Endothelial cell of umbilical vein (primary cell): ENCODE measurements at regions not wholly inside any gene's neighbourhood (a gene's known extent, or its start where the extent isn't known, plus 50 kb on each side); places are given as distances from the start of the nearest gene placed in this dataset.

Experiments
- BruUV-seq: library from RNA; stranded (reverse); fragments of 400-500 nt; replicated peaks from 2 replicates; lab custom pipeline; 2021; lab: Mats Ljungman, UMichigan
- CTCF ChIA-PET: fragments of 300-600, 350-600 bp; sonication (Branson Sonifier 250); formaldehyde crosslinking; loops from one replicate; lab custom pipeline; 2021; ENCODE audit warnings: antibody characterized with exemption, inconsistent platforms; lab: Charles Lee
- POLR2A ChIA-PET: fragments of 300-600, 350-600 bp; sonication (Branson Sonifier 250); formaldehyde crosslinking; loops from one replicate; lab custom pipeline; 2021; ENCODE audit warnings: antibody characterized with exemption, inconsistent platforms; lab: Charles Lee
- DNase-seq: peaks from one replicate; pipeline ENCODE4 v3.0.0-alpha.2; 2011; ENCODE audit warnings: low read depth, low spot score
- FAIRE-seq: peaks from 2 replicates; lab custom pipeline; 2011; peaks lifted over from hg19 to GRCh38; lab: Jason Lieb, UNC
- H2AFZ ChIP-seq: 2 replicates; pipeline ENCODE4 v1.6.0; 2012; ENCODE audit warnings: low read depth, low read length, control low read depth, inconsistent platforms
- H3K27ac ChIP-seq: 2 replicates; pipeline ENCODE4 v1.5.1; 2011; ENCODE audit warnings: low read depth, mild to moderate bottlenecking, control low read depth, low read length, moderate library complexity; ENCODE audit not compliant: insufficient read depth
- H3K27me3 ChIP-seq, 2 experiments: 2 replicates each; pipeline versions ENCODE4 v1.6.0 to v1.6.1; 2011; ENCODE audit warnings: low read length in 2 of 2, mixed read lengths in 1 of 2; ENCODE audit not compliant: control insufficient read depth in 2 of 2, insufficient read depth in 2 of 2
- H3K36me3 ChIP-seq, 2 experiments: 2 replicates in 1 of 2; 3 replicates in 1 of 2; pipeline ENCODE4 v1.5.1; 2011; ENCODE audit warnings: low read length in 2 of 2, mild to moderate bottlenecking in 1 of 2, moderate library complexity in 1 of 2; ENCODE audit not compliant: control insufficient read depth in 2 of 2, insufficient read depth in 2 of 2; ENCODE audit errors: extremely low read depth in 1 of 2
- H3K4me1 ChIP-seq: 3 replicates; pipeline ENCODE4 v1.5.1; 2011; ENCODE audit warnings: mild to moderate bottlenecking, low read length; ENCODE audit not compliant: control insufficient read depth, insufficient read depth; ENCODE audit errors: extremely low read depth
- H3K4me2 ChIP-seq: 2 replicates; pipeline ENCODE4 v1.6.1; 2011; ENCODE audit warnings: low read length, control low read depth, mixed read lengths; ENCODE audit not compliant: insufficient read depth
- H3K4me3 ChIP-seq, 3 experiments: fragments of 200-600 bp in 1 of 3; sonication (generic), shearing (Covaris generic) in 1 of 3; replicated peaks in 1 of 3; 2 replicates each; pipeline ENCODE4 v1.5.1; 2011 to 2016; ENCODE audit warnings: control low read depth in 3 of 3, low read length in 3 of 3, mild to moderate bottlenecking in 2 of 3, inconsistent platforms in 1 of 3, low read depth in 1 of 3, moderate library complexity in 1 of 3; ENCODE audit not compliant: insufficient read depth in 1 of 3
- H3K79me2 ChIP-seq: 2 replicates; pipeline ENCODE4 v1.6.0; 2012; ENCODE audit warnings: low read length, inconsistent platforms; ENCODE audit not compliant: control insufficient read depth, insufficient read depth
- H3K9ac ChIP-seq: replicated peaks from 2 replicates; pipeline ENCODE3; 2011; ENCODE audit warnings: low read length, control low read depth; ENCODE audit not compliant: insufficient read depth; ENCODE audit errors: extremely low read depth
- H3K9me1 ChIP-seq: replicated peaks from 3 replicates; pipeline ENCODE4 v1.6.0; 2011; ENCODE audit warnings: mild to moderate bottlenecking, low read length; ENCODE audit not compliant: control insufficient read depth, insufficient read depth; ENCODE audit errors: extremely low read depth
- H3K9me3 ChIP-seq: replicated peaks from 2 replicates; pipeline ENCODE4 v1.5.1; 2012; ENCODE audit warnings: low read length, inconsistent platforms; ENCODE audit not compliant: control insufficient read depth, insufficient read depth
- H4K20me1 ChIP-seq: replicated peaks from 2 replicates; pipeline ENCODE3; 2011; ENCODE audit warnings: mild to moderate bottlenecking, low read length; ENCODE audit not compliant: control insufficient read depth, insufficient read depth; ENCODE audit errors: extremely low read depth
- CTCF ChIP-seq, 2 donors: IDR thresholded peaks; 1 replicate in 1 of 2; 2 replicates in 1 of 2; pipeline ENCODE4 v1.5.1; 2011; ENCODE audit warnings: low read length in 2 of 2, mild to moderate bottlenecking in 2 of 2, moderate library complexity in 2 of 2, control low read depth in 1 of 2, inconsistent platforms in 1 of 2, low read depth in 1 of 2; ENCODE audit not compliant: insufficient read depth in 1 of 2; ENCODE audit errors: extremely low read depth in 1 of 2
- EZH2 ChIP-seq: IDR thresholded peaks from 2 replicates; pipeline ENCODE4 v1.6.1; 2012; ENCODE audit warnings: borderline replicate concordance, low read depth, mild to moderate bottlenecking, moderate library complexity, low read length, inconsistent platforms; ENCODE audit not compliant: severe bottlenecking
- FOS ChIP-seq: IDR thresholded peaks from 2 replicates; pipeline ENCODE4 v1.6.1; 2011; ENCODE audit warnings: mild to moderate bottlenecking, low read length, moderate library complexity, borderline replicate concordance; ENCODE audit not compliant: insufficient read depth
- JUN ChIP-seq: IDR thresholded peaks from 2 replicates; pipeline ENCODE4 v1.6.1; 2011; ENCODE audit warnings: borderline replicate concordance, low read depth; ENCODE audit not compliant: insufficient read length, insufficient read depth
- POLR2A ChIP-seq: IDR thresholded peaks from 2 replicates; pipeline ENCODE4 v1.6.1; 2012; ENCODE audit warnings: low read depth, mild to moderate bottlenecking, control low read depth, low read length
- POLR2AphosphoS5 ChIP-seq: IDR thresholded peaks from 2 replicates; pipeline ENCODE4 v1.6.1; 2012; ENCODE audit warnings: low read depth, mild to moderate bottlenecking, control low read depth, low read length, moderate library complexity; ENCODE audit not compliant: insufficient read depth
- dilution Hi-C: fragments of 300-500 bp; cut with MboI; formaldehyde crosslinking; loops from one replicate; pipeline ENCODE4 v1.15.0; 2019; ENCODE audit warnings: low sequenced_read_pairs; ENCODE audit not compliant: extremely low pct_ligation_motif_present
- intact Hi-C: fragments of 100-400 bp; cut with micrococcal nuclease; formaldehyde crosslinking; loops from one replicate; pipeline ENCODE4 v1.10.0; 2022
- TF ChIP-seq, protein P1 (sequence below): IDR thresholded peaks from 2 replicates; pipeline ENCODE4 v1.6.1; 2011; ENCODE audit not compliant: insufficient read depth, insufficient read length

DNA sequence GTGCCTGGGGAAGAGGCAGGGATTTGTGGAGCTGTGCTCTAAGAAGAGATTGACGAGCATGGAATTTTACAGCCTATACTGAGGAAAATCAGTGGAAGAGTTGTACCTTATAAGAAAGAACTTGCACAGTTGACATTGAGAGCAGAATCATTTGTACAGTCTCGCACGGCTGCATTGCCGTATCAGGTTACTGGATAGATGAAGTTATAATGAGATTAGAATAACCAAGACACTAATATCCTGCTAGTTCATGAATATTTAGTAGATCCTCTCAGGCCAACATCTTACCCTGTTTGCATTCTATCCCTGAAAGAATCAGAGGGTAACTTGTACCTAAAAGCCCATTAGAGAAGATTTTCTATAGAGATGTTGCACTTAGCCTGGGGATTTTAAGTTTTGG lies 447.1 kb downstream of the PREX1 start:
- BruUV-seq, result no TSS peak

More for the DNA sequence above, 447.1 kb downstream of the PREX1 start:
- no peak overlapping the region for H3K9ac ChIP-seq
- no peak overlapping the region for H3K4me2 ChIP-seq
- no peaks in the 10 kb centered on the region for H3K79me2 ChIP-seq
- dilution Hi-C loops, result no loop called here
- H3K27me3 ChIP-seq, result no peaks in the 10 kb centered on the region
- no peaks in the 10 kb centered on the region for H3K36me3 ChIP-seq
- H3K9me1 ChIP-seq, result no peaks in the 10 kb centered on the region
- H2AFZ ChIP-seq, result no peak overlapping the region
- H3K9me3 ChIP-seq, result no peaks in the 10 kb centered on the region
- H3K4me3 ChIP-seq, result no peak overlapping the region
- TF ChIP-seq EZH2 (no peak), CTCF (IDR thresholded peaks at IDR 0.05; ENCODE audit: extremely low read depth in 1 of 2, insufficient read depth in 1 of 2, low read depth in 1 of 2, low read length in 2 of 2) (no peak), POLR2AphosphoS5 (no peak), POLR2A (no peak), FOS (no peak), JUN (no peak)
- TF ChIP-seq, protein P1, sequence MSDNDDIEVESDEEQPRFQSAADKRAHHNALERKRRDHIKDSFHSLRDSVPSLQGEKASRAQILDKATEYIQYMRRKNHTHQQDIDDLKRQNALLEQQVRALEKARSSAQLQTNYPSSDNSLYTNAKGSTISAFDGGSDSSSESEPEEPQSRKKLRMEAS, result no peak
- DNase-seq (no peak), FAIRE-seq (no peak)
- no peaks in the 10 kb centered on the region for H4K20me1 ChIP-seq
- H3K27ac ChIP-seq, result no peak overlapping the region
- CTCF ChIA-PET, result no interaction called here
- POLR2A ChIA-PET, result no interaction called here
- H3K4me1 ChIP-seq, result no peaks in the 10 kb centered on the region
- intact Hi-C loops, result no loop called here
